OCI-LY1 (cell line): ENCODE measurements at regions not wholly inside any gene's neighbourhood (a gene's known extent, or its start where the extent isn't known, plus 50 kb on each side); places are given as distances from the start of the nearest gene placed in this dataset.

Source experiments
- EZH2 ChIP-seq: fragments of 200-600 bp; sonication (generic), shearing (Covaris generic); IDR thresholded peaks from 2 replicates; pipeline ENCODE4 v1.8.0; 2017; ENCODE audit warnings: borderline replicate concordance, mixed run types, mild to moderate bottlenecking, antibody characterized with exemption, low read length, moderate library complexity, mixed read lengths
- TF ChIP-seq, protein P1 (sequence below): fragments of 200-600 bp; sonication (generic), shearing (Covaris generic); IDR thresholded peaks from 2 replicates; pipeline ENCODE4 v1.5.1; 2017; ENCODE audit warnings: mild to moderate bottlenecking, antibody characterized with exemption, low read length, moderate library complexity, mixed read lengths

DNA sequence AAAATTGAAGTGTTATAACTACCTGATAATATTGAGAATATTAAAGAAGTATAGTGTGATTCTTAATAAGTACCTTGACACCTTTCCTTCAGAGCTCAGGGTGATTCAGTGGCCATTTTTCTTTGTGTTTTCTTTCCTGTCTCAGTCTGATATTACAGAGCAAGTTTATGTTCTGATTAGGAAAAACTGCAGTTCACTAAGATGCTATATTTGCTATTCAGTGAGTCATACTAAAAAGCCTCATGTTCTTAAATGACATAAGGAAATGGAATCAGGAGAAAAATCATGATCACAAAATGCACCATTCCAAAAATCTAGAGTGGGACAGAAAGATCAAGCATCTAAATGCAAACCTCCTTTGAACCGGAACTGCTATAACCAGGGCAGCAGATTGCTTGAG is 390.6 kb upstream of the ATP2B1 start:
- TF ChIP-seq, protein P1, sequence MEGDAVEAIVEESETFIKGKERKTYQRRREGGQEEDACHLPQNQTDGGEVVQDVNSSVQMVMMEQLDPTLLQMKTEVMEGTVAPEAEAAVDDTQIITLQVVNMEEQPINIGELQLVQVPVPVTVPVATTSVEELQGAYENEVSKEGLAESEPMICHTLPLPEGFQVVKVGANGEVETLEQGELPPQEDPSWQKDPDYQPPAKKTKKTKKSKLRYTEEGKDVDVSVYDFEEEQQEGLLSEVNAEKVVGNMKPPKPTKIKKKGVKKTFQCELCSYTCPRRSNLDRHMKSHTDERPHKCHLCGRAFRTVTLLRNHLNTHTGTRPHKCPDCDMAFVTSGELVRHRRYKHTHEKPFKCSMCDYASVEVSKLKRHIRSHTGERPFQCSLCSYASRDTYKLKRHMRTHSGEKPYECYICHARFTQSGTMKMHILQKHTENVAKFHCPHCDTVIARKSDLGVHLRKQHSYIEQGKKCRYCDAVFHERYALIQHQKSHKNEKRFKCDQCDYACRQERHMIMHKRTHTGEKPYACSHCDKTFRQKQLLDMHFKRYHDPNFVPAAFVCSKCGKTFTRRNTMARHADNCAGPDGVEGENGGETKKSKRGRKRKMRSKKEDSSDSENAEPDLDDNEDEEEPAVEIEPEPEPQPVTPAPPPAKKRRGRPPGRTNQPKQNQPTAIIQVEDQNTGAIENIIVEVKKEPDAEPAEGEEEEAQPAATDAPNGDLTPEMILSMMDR = no peak
- no peak for TF ChIP-seq EZH2
